T-helper 1 cell (primary cell): ENCODE measurements at regions not wholly inside any gene's neighbourhood (a gene's known extent, or its start where the extent isn't known, plus 50 kb on each side); places are given as distances from the start of the nearest gene placed in this dataset.

ENCODE experiments used
- DNase-seq, 5 donors: peaks; one replicate each; pipeline ENCODE4 v3.0.0-alpha.2; 2012 to 2020

DNA sequence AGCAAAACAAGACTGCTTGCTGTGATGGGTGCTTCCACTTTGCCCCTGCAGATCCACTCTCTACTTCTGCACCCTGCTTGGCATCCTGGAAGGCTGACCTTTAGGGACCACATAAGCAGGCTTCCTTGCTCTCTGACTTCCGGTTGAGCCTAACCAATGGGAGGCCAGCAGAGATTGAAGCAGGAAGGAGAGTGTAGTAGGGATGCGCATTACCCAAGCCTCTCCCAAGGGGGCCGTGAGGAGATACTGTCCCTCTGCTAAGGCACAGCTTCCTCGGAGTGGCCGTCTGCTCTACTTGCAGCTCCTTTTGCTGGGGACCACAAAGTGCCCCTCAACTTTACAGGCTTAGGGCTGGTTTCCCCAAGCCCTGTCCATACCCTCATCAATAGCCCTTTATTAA, 624.3 kb upstream of the TENM3 start:
- DNase-seq = no peak

GRCh38 chr4:181619651-181620050, 623.6 kb upstream of the TENM3 start:
- no peak for DNase-seq

GRCh38 chr4:181637186-181638105, 605.8 kb upstream of the TENM3 start:
- no peak for DNase-seq

DNA sequence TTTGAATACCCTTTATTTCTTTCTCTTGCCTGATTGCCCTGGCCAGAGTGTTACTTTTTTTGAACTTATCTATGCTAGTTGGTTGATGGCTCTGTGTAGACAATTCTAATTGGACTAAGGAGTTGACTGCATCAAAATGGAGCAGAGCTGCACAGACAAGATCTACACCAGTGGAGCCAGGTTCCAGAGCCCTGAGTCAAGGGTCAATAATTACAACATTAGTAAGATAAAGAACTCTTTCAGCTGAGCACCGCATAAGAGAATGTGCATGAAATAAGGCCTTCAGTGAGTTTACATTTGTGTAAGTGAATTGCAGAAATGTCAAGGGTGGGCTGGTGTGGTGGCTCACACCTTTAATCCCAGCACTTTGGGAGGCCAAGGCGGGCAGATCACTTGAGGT, 599.7 kb upstream of the TENM3 start:
- DNase-seq = no peak

DNA sequence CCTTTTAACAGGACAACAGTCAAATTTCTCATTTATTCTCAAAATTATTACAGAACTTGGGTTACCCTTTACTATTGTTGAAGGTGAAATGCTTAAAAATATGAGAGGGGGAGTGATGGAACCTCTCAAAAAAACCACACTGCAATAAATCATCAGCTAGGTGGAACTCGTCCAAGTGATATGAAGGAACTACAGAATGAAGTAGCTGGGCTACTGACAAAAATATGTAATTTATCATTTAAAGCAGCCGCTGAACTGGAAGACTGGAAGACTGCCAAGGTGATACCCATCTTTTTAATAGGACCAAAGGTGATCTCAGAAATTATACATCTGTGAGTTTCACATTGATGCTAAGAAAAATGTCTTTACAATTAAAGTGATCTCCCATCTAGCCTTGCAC, 597.7 kb upstream of the TENM3 start:
- DNase-seq = no peak

DNA sequence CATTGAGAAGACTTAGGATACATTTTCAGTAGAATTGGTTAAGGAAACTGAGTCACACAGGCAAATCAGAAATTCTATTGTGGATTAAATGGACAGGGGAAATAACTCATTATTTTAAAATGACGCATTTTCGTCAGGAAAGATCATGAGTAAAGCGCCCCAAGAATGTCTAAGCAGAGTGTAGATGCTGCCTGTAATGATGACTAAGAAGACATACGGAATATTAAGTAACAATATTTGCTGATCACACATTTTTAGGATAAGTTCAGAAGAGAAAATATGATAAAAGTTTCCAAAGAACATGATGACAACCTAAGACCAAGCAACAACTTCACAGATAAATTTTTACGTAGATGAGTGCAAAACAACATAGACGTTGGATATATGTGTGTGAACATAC, 596.3 kb upstream of the TENM3 start:
- DNase-seq = no peak

GRCh38 chr4:181647396-181648147, 595.6 kb upstream of the TENM3 start:
- no peak for DNase-seq

DNA sequence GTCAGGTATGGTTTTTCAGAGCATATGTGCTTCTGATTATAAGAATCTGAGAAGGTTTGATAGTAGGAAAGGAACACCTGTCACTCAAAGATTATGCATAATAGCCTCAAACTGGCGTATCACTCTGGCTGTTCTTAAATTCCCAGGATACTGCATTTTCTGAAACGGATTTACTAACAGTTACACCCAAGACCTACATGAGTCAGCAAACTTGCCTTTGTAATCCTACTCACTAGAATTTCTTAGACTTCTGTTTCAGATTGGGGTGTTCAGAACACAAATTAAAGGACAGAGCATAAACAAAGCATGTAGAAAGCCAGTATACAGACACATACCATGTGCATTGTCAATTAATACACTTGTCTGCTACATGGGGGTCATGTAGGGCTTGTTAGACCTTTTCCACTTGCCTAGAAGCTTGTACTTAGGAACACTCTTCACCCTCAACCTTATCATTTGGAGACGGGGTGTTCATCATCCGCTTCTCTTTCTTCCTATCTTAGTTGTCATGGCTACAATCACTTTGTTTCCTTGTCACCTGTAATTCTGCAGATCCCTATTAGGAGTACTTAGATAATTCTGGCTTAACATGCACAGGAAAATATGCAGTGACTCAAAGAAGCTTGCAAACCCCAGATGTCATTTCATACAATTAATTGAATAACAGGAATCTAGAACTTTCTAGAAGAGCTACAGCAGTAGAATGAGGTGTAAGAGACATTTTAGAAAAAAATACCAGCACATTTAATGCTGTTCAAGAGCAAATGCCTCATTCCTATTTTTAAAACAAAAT, 593.0 kb upstream of the TENM3 start:
- no peak for DNase-seq

DNA sequence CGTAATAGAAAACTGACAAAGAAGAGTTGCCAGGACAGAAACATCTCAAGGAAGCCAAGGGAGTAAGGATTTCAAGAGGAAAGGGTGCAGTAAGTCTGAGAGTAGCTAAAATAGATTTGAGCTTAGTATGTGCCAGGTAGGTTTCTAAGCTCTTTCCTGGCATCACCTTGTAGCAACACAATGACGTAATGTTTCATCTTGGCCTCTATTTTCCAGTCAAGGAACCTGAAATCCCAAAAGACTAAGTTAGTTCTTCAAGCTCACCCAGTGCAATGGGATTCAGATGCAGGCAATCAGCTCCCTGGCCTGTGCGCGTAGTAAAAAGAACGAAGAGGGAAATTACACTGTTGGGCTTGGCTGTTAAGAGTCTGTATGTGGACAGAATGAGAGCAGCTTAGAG, 586.5 kb upstream of the TENM3 start:
- no peak for DNase-seq

DNA sequence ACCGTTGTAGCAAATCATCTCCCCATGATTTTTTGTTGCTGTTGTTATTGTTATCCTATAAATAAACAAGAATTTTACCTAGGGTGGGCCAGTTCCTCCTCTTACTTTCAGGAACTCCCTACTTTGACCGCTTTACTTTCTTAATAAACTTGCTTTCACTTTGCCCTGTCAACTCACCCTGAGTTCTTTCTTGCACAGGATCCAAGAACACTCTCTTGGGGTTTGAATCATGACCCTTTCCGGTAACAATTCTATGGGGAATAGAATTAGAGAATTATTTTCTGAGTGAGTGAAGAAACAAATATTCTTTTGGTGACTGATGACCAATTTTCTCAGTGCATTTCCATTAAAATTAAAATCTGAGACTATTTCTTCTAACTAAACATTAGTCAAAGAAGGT, 584.0 kb upstream of the TENM3 start:
- DNase-seq = no peak

DNA sequence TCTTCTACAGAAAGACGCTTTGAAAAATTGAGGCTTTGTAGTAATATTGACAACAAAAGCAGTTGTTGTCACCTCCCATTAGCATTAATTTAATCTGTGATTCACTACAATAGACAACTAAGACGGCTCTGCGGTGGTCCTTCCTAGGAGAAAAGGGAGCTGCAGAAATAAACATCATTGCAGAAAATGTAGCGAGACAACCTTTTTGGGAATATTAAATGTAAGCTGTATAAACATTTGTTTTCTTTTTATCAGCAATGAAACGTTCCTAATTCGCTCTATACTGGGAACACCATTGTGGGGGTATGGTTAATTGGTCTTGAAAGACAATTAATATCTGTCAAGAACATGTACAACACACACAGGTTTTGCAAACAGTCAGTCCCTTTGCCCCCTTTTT, 583.3 kb upstream of the TENM3 start:
- DNase-seq = no peak

GRCh38 chr4:181661090-181661489, 582.1 kb upstream of the TENM3 start:
- no peak for DNase-seq

- no peak for DNase-seq
Measured at GRCh38 chr4:181661923-181662322, 581.3 kb upstream of the TENM3 start.

DNA sequence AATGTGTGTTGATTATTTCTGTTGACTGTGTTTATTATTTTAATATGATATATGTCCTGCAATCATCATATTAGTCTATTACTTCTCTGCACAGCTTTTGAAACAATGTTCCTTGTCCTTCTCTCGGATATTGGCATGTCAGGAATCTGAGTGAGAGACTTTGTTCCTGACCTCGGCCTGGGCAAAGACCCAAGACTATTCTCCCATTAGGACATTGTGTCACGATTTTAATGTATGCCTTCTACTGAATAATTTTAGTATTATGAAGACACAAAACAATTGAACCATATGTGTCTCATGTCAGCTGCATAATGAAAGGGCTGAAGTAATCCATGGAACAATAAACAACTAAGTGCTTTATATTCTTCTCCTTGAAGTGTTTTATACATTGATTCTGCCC, 580.8 kb upstream of the TENM3 start:
- no peak for DNase-seq

DNA sequence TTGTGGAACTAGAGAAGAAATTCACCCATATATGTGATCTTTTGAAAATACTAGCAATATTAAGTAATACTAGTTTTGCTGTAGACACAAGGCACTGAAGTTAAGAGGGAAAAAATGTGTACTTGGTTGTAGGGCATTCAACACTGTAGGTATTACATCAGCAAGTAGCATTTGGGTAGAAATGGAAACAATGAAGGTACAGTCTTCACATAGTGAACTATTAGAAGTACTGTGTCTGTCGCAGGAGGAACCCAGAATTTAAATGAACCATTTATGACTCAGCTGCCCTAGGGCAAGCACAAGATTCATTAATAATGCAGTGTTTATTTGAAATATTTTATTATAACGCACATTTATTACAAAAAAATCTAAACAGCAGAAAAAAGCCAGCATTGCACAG, 572.7 kb upstream of the TENM3 start:
- DNase-seq = no peak

- DNase-seq = no peak
Measured at GRCh38 chr4:181671672-181672071, 571.5 kb upstream of the TENM3 start.

DNA sequence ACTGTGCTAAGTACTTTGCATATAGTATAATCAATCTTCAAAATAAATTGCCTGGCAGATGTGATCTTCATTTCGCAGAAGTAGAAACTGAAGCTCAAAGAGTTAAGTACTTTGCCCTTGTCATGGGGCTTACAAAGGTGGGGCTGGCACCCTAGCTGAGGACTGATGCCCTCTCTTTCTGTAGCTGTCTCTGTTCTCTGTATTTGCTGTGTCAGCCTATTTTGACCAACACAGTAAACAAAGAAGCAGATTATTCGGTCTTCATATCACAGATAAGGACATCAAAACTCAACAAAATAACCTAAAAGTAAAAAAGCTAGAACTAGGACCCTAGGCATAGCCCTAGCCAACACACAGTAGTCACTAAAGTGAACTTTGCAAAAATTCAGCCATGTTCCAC, 570.5 kb upstream of the TENM3 start:
- no peak for DNase-seq

DNA sequence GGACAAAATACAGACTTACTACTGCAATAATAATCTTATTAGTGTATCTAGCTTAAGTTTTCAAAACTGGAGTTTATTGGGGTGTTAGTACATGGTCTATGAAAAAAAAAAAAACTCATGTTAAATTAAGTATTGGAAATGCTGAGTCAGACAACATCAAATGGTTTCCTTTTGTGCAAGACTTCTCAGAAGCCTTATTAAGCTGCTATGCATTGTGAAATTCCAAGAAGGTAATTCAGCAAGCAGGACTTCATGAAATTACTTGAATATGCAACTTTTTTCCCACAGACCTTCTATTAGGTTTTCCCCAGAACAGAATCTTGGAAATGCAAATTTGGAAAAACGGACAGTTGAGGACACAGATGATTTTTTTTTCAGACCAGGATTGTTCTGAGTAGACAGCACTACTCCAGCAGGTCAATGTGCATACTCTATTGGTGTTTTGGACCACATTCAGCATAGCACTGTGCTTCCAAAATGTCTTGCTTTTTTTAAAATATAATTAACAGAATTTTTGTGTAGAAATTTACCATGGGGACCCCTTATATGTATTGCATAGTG, 568.8 kb upstream of the TENM3 start:
- no peak for DNase-seq

- no peak for DNase-seq
Measured at GRCh38 chr4:181676546-181676945, 566.7 kb upstream of the TENM3 start.

- DNase-seq = no peak
Measured at GRCh38 chr4:181677201-181677600, 566.0 kb upstream of the TENM3 start.

DNA sequence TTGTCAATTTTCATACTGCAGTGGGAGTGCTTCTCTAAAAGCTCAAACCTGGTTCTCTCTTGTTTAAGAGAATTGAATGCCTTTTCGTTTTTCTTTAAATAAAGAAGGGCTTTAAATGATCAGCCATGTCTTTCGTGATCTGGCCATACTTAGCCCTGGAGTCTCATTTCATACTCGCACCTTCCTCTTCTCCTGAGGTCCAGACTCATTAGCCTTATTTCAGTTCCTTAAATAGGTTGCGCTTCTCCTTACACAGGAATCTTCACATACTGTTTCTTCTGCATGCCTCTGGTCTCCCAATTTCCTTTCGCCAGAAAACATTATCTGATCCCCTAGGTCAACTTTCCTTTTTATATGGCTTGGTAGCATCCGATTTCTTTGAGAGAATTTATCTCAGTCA, 565.6 kb upstream of the TENM3 start:
- no peak for DNase-seq

DNA sequence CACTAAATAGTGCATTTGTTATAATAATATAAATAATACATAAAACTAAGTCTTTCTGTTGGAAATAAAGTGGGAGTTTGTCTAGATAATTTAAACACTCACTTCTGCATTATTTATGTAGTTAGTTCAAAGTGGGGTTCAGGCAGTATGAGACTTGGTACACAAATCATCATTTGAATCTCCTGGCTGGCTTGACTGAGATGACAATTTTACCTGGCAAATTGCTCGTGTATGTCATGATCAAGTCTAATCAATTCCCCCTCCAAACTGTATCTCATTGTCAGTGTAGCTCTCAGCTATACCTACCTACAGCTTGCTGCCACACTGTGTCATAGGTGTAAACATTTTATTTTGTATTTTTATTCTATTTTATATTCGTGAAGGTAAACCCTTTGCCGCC, 563.4 kb upstream of the TENM3 start:
- no peak for DNase-seq
